ENCODE measurements at regions not wholly inside any gene's neighbourhood (a gene's known extent, or its start where the extent isn't known, plus 50 kb on each side); places are given as distances from the start of the nearest gene placed in this dataset.

GRCh38 chr21:29430576-29430975 is 131.9 kb downstream of the BACH1 start:
- no peaks in the 10 kb centered on the region for H3K4me1 Mint-ChIP-seq
- H3K9me3 Mint-ChIP-seq = peaks cover 0 to 6% (median 3%) of the 10 kb centered on the region in 7 donors
- peaks cover 11 to 25% of the 10 kb centered on the region in 2 donors for H3K36me3 Mint-ChIP-seq
- H4K20me1 ChIP-seq (ENCODE audit: insufficient read depth, low read length) = no peaks in the 10 kb centered on the region
- no peaks in the 10 kb centered on the region for H3K4me1 ChIP-seq (ENCODE audit: control insufficient read depth in 1 of 2, insufficient read depth in 2 of 2, low read length in 2 of 2)
- no peak overlapping the region for H3K4me3 Mint-ChIP-seq
- no peaks in the 10 kb centered on the region for H3K27me3 Mint-ChIP-seq (ENCODE audit: low read depth in 3 of 3)
- H3K9me3 ChIP-seq (replicated peaks in 1 of 2; ENCODE audit: control insufficient read depth in 1 of 2, insufficient read depth in 1 of 2, low read length in 2 of 2) = peaks cover 0 to 3% of the 10 kb centered on the region in 2 donors
- 100% methylated on average over 4 of the region's 7 CpGs for WGBS (ENCODE audit: insufficient coverage)
- no peaks in the 10 kb centered on the region for H3K27me3 ChIP-seq (ENCODE audit: control insufficient read depth in 2 of 2, insufficient read depth in 2 of 2, low read length in 2 of 2)
- no peak for DNase-seq
- no peak overlapping the region for H3K4me3 ChIP-seq (replicated peaks in 1 of 3; ENCODE audit: low read depth in 2 of 3, low read length in 3 of 3)
- H3K79me2 ChIP-seq (ENCODE audit: insufficient read depth, low read length) = no peaks in the 10 kb centered on the region
- intact Hi-C loops (cut with micrococcal nuclease) = no loop called here
- no peak overlapping the region for H3K4me2 ChIP-seq (replicated peaks; ENCODE audit: extremely low read depth, low read length, poor library complexity, severe bottlenecking)
- no peak overlapping the region for H3K27ac Mint-ChIP-seq
- no peak overlapping the region for H2AFZ ChIP-seq (ENCODE audit: insufficient read depth, low read depth, low read length, poor library complexity, severe bottlenecking)
- TF ChIP-seq, protein P1, sequence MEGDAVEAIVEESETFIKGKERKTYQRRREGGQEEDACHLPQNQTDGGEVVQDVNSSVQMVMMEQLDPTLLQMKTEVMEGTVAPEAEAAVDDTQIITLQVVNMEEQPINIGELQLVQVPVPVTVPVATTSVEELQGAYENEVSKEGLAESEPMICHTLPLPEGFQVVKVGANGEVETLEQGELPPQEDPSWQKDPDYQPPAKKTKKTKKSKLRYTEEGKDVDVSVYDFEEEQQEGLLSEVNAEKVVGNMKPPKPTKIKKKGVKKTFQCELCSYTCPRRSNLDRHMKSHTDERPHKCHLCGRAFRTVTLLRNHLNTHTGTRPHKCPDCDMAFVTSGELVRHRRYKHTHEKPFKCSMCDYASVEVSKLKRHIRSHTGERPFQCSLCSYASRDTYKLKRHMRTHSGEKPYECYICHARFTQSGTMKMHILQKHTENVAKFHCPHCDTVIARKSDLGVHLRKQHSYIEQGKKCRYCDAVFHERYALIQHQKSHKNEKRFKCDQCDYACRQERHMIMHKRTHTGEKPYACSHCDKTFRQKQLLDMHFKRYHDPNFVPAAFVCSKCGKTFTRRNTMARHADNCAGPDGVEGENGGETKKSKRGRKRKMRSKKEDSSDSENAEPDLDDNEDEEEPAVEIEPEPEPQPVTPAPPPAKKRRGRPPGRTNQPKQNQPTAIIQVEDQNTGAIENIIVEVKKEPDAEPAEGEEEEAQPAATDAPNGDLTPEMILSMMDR (IDR thresholded peaks at IDR 0.05) = no peak
- no peak overlapping the region for H3K9ac ChIP-seq (ENCODE audit: insufficient read depth, low read length, poor library complexity, severe bottlenecking)
- peaks cover 0 to 8% of the 10 kb centered on the region in 2 donors for H3K36me3 ChIP-seq (replicated peaks in 1 of 2; ENCODE audit: control insufficient read depth in 1 of 2, insufficient read depth in 2 of 2, low read length in 2 of 2)
- H3K27ac ChIP-seq (ENCODE audit: low read depth in 1 of 2, low read length in 2 of 2) = no peak overlapping the region

- intact Hi-C loops (cut with micrococcal nuclease) = no loop called here
Observed at GRCh38 chr21:29431178-29431577, 132.5 kb downstream of the BACH1 start.

More at GRCh38 chr21:29431178-29431577, 132.5 kb downstream of the BACH1 start:
- H3K27ac Mint-ChIP-seq = no peak overlapping the region
- H3K27me3 Mint-ChIP-seq (ENCODE audit: low read depth in 3 of 3) = no peaks in the 10 kb centered on the region
- Histone ChIP-seq H4K20me1 (ENCODE audit: insufficient read depth, low read length) (no peaks in the 10 kb centered on the region), H2AFZ (ENCODE audit: insufficient read depth, low read depth, low read length, poor library complexity, severe bottlenecking) (no peak overlapping the region), H3K36me3 (replicated peaks in 1 of 2; ENCODE audit: control insufficient read depth in 1 of 2, insufficient read depth in 2 of 2, low read length in 2 of 2) (peaks cover 0 to 13% of the 10 kb centered on the region in 2 donors), H3K9ac (ENCODE audit: insufficient read depth, low read length, poor library complexity, severe bottlenecking) (no peak overlapping the region), H3K27ac (ENCODE audit: low read depth in 1 of 2, low read length in 2 of 2) (no peak overlapping the region), H3K27me3 (ENCODE audit: control insufficient read depth in 2 of 2, insufficient read depth in 2 of 2, low read length in 2 of 2) (no peaks in the 10 kb centered on the region), H3K4me3 (replicated peaks in 1 of 3; ENCODE audit: low read depth in 2 of 3, low read length in 3 of 3) (no peak overlapping the region), H3K4me1 (ENCODE audit: control insufficient read depth in 1 of 2, insufficient read depth in 2 of 2, low read length in 2 of 2) (no peaks in the 10 kb centered on the region), H3K9me3 (replicated peaks in 1 of 2; ENCODE audit: control insufficient read depth in 1 of 2, insufficient read depth in 1 of 2, low read length in 2 of 2) (peaks cover 0 to 3% of the 10 kb centered on the region in 2 donors), H3K4me2 (replicated peaks; ENCODE audit: extremely low read depth, low read length, poor library complexity, severe bottlenecking) (no peak overlapping the region), H3K79me2 (ENCODE audit: insufficient read depth, low read length) (no peaks in the 10 kb centered on the region)
- 100% methylated on average over 1 of the region's 1 CpG for WGBS (ENCODE audit: insufficient coverage)
- peaks cover 16 to 27% of the 10 kb centered on the region in 2 donors for H3K36me3 Mint-ChIP-seq
- TF ChIP-seq, protein P1 (IDR thresholded peaks at IDR 0.05) = no peak
- no peak overlapping the region for H3K4me3 Mint-ChIP-seq
- no peaks in the 10 kb centered on the region for H3K4me1 Mint-ChIP-seq
- H3K9me3 Mint-ChIP-seq = peaks cover 0 to 6% (median 3%) of the 10 kb centered on the region in 7 donors
- DNase-seq = no peak

All from CD14-positive monocyte (primary cell).